GM18499 (cell line): ENCODE measurements at regions not wholly inside any gene's neighbourhood (a gene's known extent, or its start where the extent isn't known, plus 50 kb on each side); places are given as distances from the start of the nearest gene placed in this dataset.
"Not testable (repeated sequence)": the region's sequence is repeated elsewhere in the genome, so short reads cannot be mapped to it uniquely, and the experiment has no call there.

Experiments used
- ATAC-seq: cut with Tn5 transposase; IDR thresholded peaks from one replicate; pipeline ENCODE4 v1.9.1; 2021; ENCODE audit warnings: moderate number of reproducible peaks; ENCODE audit not compliant: insufficient read depth, unreplicated experiment

- ATAC-seq, result no peak
Observed at GRCh38 chr7:82506702-82507101, 63.1 kb upstream of the CACNA2D1 start.

- ATAC-seq, result no peak
Observed at GRCh38 chr7:82506208-82506607, 62.6 kb upstream of the CACNA2D1 start.

GRCh38 chr7:82501346-82501745 lies 57.8 kb upstream of the CACNA2D1 start:
- ATAC-seq, result no peak

GRCh38 chr7:82499546-82499945 lies 56.0 kb upstream of the CACNA2D1 start:
- ATAC-seq, result not testable (repeated sequence)

- ATAC-seq, result no peak
Observed at GRCh38 chr7:82494420-82494819, 50.8 kb upstream of the CACNA2D1 start.
